SK-N-SH treated with all-trans-retinoic acid at 6 μM for 48 hours (cell line): ENCODE measurements at regions not wholly inside any gene's neighbourhood (a gene's known extent, or its start where the extent isn't known, plus 50 kb on each side); places are given as distances from the start of the nearest gene placed in this dataset.

Experiments used
- ATAC-seq: fragments of 200-7000 bp; cut with Tn5 transposase; 3 replicates; pipeline ENCODE4 v1.9.1; 2020; ENCODE audit warnings: mild to moderate bottlenecking, moderate library complexity
- ARNTL ChIP-seq: fragments of 450-650 bp; formaldehyde crosslinking; IDR thresholded peaks from 2 replicates; pipeline ENCODE4 v1.5.0; 2020; ENCODE audit warnings: low read depth, mild to moderate bottlenecking, moderate library complexity, borderline replicate concordance
- BACH2 ChIP-seq: fragments of 250-450 bp; sonication (Bioruptor Pico); IDR thresholded peaks from 2 replicates; pipeline ENCODE4 v1.9.0; 2021; ENCODE audit warnings: mild to moderate bottlenecking, borderline replicate concordance
- CSDC2 ChIP-seq: fragments of 250-450 bp; sonication (Bioruptor Pico); IDR thresholded peaks from 2 replicates; pipeline ENCODE4 v1.5.0; 2020; ENCODE audit warnings: mild to moderate bottlenecking, moderate library complexity
- ESRRG ChIP-seq: fragments of 250-450 bp; sonication (Bioruptor Pico); IDR thresholded peaks from 2 replicates; pipeline ENCODE4 v1.6.1; 2021; ENCODE audit warnings: mild to moderate bottlenecking
- GLIS3 ChIP-seq: fragments of 250-450 bp; sonication (Bioruptor Pico); IDR thresholded peaks from 2 replicates; pipeline ENCODE4 v1.5.0; 2020; ENCODE audit warnings: mild to moderate bottlenecking, moderate library complexity
- ISL1 ChIP-seq: fragments of 250-450 bp; sonication (Bioruptor Pico); IDR thresholded peaks from 2 replicates; pipeline ENCODE4 v2.1.2; 2022; ENCODE audit warnings: mild to moderate bottlenecking, moderate library complexity
- OSR1 ChIP-seq: fragments of 250-450 bp; sonication (Bioruptor Pico); IDR thresholded peaks from 2 replicates; pipeline ENCODE4 v1.8.0; 2022; ENCODE audit warnings: moderate library complexity, mild to moderate bottlenecking, inconsistent platforms
- PPARA ChIP-seq: fragments of 250-450 bp; sonication (Bioruptor Pico); IDR thresholded peaks from 2 replicates; pipeline ENCODE4 v1.5.0; 2020; ENCODE audit warnings: mild to moderate bottlenecking, borderline replicate concordance
- RARB ChIP-seq: fragments of 250-450 bp; sonication (Bioruptor Pico); IDR thresholded peaks from 2 replicates; pipeline ENCODE4 v1.8.0; 2021; ENCODE audit warnings: mild to moderate bottlenecking, moderate library complexity
- SNAI2 ChIP-seq: fragments of 250-450 bp; sonication (Bioruptor Pico); IDR thresholded peaks from 2 replicates; pipeline ENCODE4 v1.5.0; 2020; ENCODE audit warnings: mild to moderate bottlenecking, moderate library complexity
- TCF4 ChIP-seq: fragments of 250-450 bp; sonication (Bioruptor Pico); IDR thresholded peaks from 2 replicates; pipeline ENCODE4 v1.8.0; 2021; ENCODE audit warnings: mild to moderate bottlenecking, moderate library complexity, borderline replicate concordance
- TOX ChIP-seq: fragments of 250-450 bp; sonication (Bioruptor Pico); IDR thresholded peaks from 2 replicates; pipeline ENCODE4 v1.8.0; 2021; ENCODE audit warnings: mild to moderate bottlenecking, moderate library complexity, borderline replicate concordance
- ZC3H10 ChIP-seq: fragments of 250-450 bp; sonication (Bioruptor Pico); IDR thresholded peaks from 2 replicates; pipeline ENCODE4 v1.5.1; 2021; ENCODE audit warnings: mild to moderate bottlenecking, moderate library complexity
- ZFP3 ChIP-seq: fragments of 250-450 bp; sonication (Bioruptor Pico); IDR thresholded peaks from 2 replicates; pipeline ENCODE4 v1.5.0; 2020; ENCODE audit warnings: mild to moderate bottlenecking, moderate library complexity
- ZFP30 ChIP-seq: fragments of 450-650 bp; formaldehyde crosslinking; IDR thresholded peaks from 2 replicates; pipeline ENCODE4 v1.5.0; 2022; ENCODE audit warnings: mild to moderate bottlenecking, moderate library complexity
- ZNF565 ChIP-seq: fragments of 450-650 bp; formaldehyde crosslinking; conservative IDR thresholded peaks from 2 replicates; pipeline ENCODE4 v1.5.0; 2020; ENCODE audit warnings: low read depth, mild to moderate bottlenecking, moderate library complexity
- ZNF70 ChIP-seq: fragments of 450-650 bp; formaldehyde crosslinking; IDR thresholded peaks from 2 replicates; pipeline ENCODE4 v1.5.0; 2020; ENCODE audit warnings: mild to moderate bottlenecking, moderate library complexity
- ZNF8 ChIP-seq: fragments of 450-650 bp; formaldehyde crosslinking; IDR thresholded peaks from 2 replicates; pipeline ENCODE4 v1.5.0; 2020; ENCODE audit warnings: mild to moderate bottlenecking, moderate library complexity
- TF ChIP-seq, protein P1 (sequence below): fragments of 250-450 bp; sonication (Bioruptor Pico); IDR thresholded peaks from 2 replicates; pipeline ENCODE4 v1.5.0; 2020; ENCODE audit warnings: mild to moderate bottlenecking, moderate library complexity
- TF ChIP-seq, protein P2 (sequence below): fragments of 250-450 bp; sonication (Bioruptor Pico); IDR thresholded peaks from 2 replicates; pipeline ENCODE4 v1.5.1; 2021; ENCODE audit warnings: mild to moderate bottlenecking, moderate library complexity
- TF ChIP-seq, protein P3 (sequence below): fragments of 250-450 bp; sonication (Bioruptor Pico); IDR thresholded peaks from 2 replicates; pipeline ENCODE4 v1.8.0; 2020; ENCODE audit warnings: mild to moderate bottlenecking, moderate library complexity, borderline replicate concordance
- TF ChIP-seq, protein P4 (sequence below): fragments of 250-450 bp; sonication (Bioruptor Pico); IDR thresholded peaks from 2 replicates; pipeline ENCODE4 v1.5.1; 2020; ENCODE audit warnings: low read depth, mild to moderate bottlenecking, moderate library complexity

DNA sequence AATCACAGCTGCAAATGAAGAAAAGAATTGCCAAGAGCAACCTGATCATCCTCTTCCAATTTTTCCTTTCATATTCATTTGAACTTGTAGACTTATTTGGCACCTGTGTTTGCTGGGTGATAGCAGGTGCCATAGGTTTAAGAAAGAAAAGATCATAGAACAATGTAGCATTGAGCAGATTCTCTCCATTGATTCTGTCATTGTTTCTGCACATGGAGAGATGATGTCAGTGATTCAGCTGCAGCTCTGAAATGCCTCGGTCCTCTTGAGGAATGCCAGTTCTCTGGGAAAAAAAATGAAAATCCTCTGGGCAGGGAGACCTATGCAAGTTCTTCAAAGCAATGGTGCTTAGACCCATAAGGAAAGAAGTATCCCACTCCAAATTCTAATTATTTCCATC, 418.1 kb upstream of the KLF4 start:
- no peak for TF ChIP-seq TOX (CRISPR knock-in tag)
- TF ChIP-seq ESRRG (CRISPR knock-in tag), result no peak
- TF ChIP-seq PPARA (CRISPR knock-in tag), result no peak
- no peak for TF ChIP-seq GLIS3 (CRISPR knock-in tag)
- TF ChIP-seq, protein P1, sequence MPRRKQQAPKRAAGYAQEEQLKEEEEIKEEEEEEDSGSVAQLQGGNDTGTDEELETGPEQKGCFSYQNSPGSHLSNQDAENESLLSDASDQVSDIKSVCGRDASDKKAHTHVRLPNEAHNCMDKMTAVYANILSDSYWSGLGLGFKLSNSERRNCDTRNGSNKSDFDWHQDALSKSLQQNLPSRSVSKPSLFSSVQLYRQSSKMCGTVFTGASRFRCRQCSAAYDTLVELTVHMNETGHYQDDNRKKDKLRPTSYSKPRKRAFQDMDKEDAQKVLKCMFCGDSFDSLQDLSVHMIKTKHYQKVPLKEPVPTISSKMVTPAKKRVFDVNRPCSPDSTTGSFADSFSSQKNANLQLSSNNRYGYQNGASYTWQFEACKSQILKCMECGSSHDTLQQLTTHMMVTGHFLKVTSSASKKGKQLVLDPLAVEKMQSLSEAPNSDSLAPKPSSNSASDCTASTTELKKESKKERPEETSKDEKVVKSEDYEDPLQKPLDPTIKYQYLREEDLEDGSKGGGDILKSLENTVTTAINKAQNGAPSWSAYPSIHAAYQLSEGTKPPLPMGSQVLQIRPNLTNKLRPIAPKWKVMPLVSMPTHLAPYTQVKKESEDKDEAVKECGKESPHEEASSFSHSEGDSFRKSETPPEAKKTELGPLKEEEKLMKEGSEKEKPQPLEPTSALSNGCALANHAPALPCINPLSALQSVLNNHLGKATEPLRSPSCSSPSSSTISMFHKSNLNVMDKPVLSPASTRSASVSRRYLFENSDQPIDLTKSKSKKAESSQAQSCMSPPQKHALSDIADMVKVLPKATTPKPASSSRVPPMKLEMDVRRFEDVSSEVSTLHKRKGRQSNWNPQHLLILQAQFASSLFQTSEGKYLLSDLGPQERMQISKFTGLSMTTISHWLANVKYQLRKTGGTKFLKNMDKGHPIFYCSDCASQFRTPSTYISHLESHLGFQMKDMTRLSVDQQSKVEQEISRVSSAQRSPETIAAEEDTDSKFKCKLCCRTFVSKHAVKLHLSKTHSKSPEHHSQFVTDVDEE, result no peak
- TF ChIP-seq, protein P2, sequence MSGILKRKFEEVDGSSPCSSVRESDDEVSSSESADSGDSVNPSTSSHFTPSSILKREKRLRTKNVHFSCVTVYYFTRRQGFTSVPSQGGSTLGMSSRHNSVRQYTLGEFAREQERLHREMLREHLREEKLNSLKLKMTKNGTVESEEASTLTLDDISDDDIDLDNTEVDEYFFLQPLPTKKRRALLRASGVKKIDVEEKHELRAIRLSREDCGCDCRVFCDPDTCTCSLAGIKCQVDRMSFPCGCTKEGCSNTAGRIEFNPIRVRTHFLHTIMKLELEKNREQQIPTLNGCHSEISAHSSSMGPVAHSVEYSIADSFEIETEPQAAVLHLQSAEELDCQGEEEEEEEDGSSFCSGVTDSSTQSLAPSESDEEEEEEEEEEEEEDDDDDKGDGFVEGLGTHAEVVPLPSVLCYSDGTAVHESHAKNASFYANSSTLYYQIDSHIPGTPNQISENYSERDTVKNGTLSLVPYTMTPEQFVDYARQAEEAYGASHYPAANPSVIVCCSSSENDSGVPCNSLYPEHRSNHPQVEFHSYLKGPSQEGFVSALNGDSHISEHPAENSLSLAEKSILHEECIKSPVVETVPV (CRISPR knock-in tag), result no peak
- TF ChIP-seq CSDC2 (CRISPR knock-in tag), result no peak
- TF ChIP-seq ZNF565, result no peak
- no peak for TF ChIP-seq ISL1 (CRISPR knock-in tag)
- TF ChIP-seq ZC3H10 (CRISPR knock-in tag), result no peak
- TF ChIP-seq BACH2 (CRISPR knock-in tag), result no peak
- TF ChIP-seq OSR1 (CRISPR knock-in tag), result no peak
- TF ChIP-seq, protein P3, sequence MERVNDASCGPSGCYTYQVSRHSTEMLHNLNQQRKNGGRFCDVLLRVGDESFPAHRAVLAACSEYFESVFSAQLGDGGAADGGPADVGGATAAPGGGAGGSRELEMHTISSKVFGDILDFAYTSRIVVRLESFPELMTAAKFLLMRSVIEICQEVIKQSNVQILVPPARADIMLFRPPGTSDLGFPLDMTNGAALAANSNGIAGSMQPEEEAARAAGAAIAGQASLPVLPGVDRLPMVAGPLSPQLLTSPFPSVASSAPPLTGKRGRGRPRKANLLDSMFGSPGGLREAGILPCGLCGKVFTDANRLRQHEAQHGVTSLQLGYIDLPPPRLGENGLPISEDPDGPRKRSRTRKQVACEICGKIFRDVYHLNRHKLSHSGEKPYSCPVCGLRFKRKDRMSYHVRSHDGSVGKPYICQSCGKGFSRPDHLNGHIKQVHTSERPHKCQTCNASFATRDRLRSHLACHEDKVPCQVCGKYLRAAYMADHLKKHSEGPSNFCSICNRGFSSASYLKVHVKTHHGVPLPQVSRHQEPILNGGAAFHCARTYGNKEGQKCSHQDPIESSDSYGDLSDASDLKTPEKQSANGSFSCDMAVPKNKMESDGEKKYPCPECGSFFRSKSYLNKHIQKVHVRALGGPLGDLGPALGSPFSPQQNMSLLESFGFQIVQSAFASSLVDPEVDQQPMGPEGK, result no peak
- TF ChIP-seq SNAI2 (CRISPR knock-in tag), result no peak
- TF ChIP-seq, protein P4, sequence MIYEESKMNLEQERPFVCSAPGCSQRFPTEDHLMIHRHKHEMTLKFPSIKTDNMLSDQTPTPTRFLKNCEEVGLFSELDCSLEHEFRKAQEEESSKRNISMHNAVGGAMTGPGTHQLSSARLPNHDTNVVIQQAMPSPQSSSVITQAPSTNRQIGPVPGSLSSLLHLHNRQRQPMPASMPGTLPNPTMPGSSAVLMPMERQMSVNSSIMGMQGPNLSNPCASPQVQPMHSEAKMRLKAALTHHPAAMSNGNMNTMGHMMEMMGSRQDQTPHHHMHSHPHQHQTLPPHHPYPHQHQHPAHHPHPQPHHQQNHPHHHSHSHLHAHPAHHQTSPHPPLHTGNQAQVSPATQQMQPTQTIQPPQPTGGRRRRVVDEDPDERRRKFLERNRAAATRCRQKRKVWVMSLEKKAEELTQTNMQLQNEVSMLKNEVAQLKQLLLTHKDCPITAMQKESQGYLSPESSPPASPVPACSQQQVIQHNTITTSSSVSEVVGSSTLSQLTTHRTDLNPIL (CRISPR knock-in tag), result no peak
- TF ChIP-seq TCF4 (CRISPR knock-in tag), result no peak
- no peak for TF ChIP-seq RARB (CRISPR knock-in tag)
- no peak for TF ChIP-seq ARNTL
- TF ChIP-seq, all 23 proteins: peak for 0
- no peak for ATAC-seq

DNA sequence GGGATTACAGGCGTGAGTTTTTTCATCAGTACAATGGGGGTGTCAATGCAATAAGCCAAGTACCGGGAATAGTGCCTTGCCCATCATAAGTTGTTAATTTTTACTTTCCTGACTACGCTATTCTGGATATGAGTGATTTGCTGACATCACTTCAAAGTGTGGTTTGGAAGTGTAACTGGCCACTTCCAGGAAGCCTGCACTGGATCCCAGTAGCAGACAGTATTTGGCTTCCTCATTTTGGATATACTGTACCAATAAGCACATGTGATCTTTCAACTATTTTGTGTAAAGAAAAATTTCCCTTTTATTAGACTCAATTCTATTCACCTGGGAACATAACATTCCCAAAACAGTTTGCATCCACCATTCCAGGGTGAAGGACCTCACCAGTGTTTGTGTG, 417.7 kb upstream of the KLF4 start:
- no peak for TF ChIP-seq GLIS3 (CRISPR knock-in tag)
- no peak for TF ChIP-seq ZNF565
- TF ChIP-seq ZC3H10 (CRISPR knock-in tag), result no peak
- no peak for TF ChIP-seq ESRRG (CRISPR knock-in tag)
- TF ChIP-seq TOX (CRISPR knock-in tag), result no peak
- TF ChIP-seq, protein P3, result no peak
- no peak for TF ChIP-seq TCF4 (CRISPR knock-in tag)
- no peak for TF ChIP-seq ZFP3 (CRISPR knock-in tag)
- ATAC-seq, result no peak

DNA sequence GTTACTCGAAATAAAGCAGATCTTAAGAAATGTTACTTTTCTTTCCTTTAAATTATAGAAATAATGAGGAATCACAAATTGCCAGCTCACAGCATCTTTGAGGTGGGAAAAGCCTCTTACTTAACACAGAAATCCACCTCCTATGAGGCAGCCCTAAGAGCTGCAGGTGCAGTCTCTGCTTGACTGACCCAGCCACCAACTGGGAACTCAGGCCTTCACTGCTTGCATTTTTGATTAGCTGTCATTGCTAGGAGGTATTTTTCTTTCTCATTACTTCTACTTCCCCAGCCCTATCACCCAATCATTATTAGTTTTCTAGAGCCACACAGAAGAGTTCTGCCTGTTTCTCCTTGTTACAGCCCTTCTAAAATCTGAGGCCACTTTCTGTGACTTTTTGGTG, 416.5 kb upstream of the KLF4 start:
- no peak for TF ChIP-seq ESRRG (CRISPR knock-in tag)
- no peak for TF ChIP-seq ARNTL
- TF ChIP-seq, protein P2 (CRISPR knock-in tag), result no peak
- TF ChIP-seq RARB (CRISPR knock-in tag), result no peak
- TF ChIP-seq ZNF8, result no peak
- TF ChIP-seq ZNF565, result no peak
- TF ChIP-seq, protein P3, result no peak
- TF ChIP-seq TCF4 (CRISPR knock-in tag), result no peak
- TF ChIP-seq ZFP30, result no peak
- no peak for TF ChIP-seq BACH2 (CRISPR knock-in tag)
- no peak for TF ChIP-seq ZC3H10 (CRISPR knock-in tag)
- TF ChIP-seq ZNF70 (CRISPR knock-in tag), result no peak
- no peak for TF ChIP-seq SNAI2 (CRISPR knock-in tag)
- TF ChIP-seq, protein P4 (CRISPR knock-in tag), result no peak
- no peak for TF ChIP-seq TOX (CRISPR knock-in tag)
- no peak for TF ChIP-seq CSDC2 (CRISPR knock-in tag)
- no peak for TF ChIP-seq OSR1 (CRISPR knock-in tag)
- ATAC-seq, result no peak
